Uterus (tissue), 3 donors: ENCODE measurements at regions not wholly inside any gene's neighbourhood (a gene's known extent, or its start where the extent isn't known, plus 50 kb on each side); places are given as distances from the start of the nearest gene placed in this dataset.
"Not testable (repeated sequence)": the region's sequence is repeated elsewhere in the genome, so short reads cannot be mapped to it uniquely, and the experiment has no call there.

Source experiments
- DNase-seq, 2 donors: peaks; one replicate each; pipeline ENCODE4 v3.0.0-alpha.2; 2019 to 2020
- H3K27ac ChIP-seq, 2 donors: fragments of 200-600 bp; sonication (generic); 1 replicate in 1 of 2; 2 replicates in 1 of 2; pipeline ENCODE4 v1.5.1; 2016 to 2018
- H3K27me3 ChIP-seq, 2 donors: fragments of 200-600 bp; sonication (generic); one replicate each; pipeline ENCODE4 v1.5.1; 2018 to 2019; ENCODE audit warnings: control low read depth in 1 of 2
- H3K36me3 ChIP-seq, 2 donors: fragments of 200-600 bp; sonication (generic); one replicate each; pipeline ENCODE4 v1.5.1; 2019; ENCODE audit warnings: control low read depth in 1 of 2
- H3K4me1 ChIP-seq, 2 donors: fragments of 200-600 bp; sonication (generic); one replicate each; pipeline ENCODE4 v1.5.1; 2018 to 2019; ENCODE audit warnings: control low read depth in 1 of 2
- H3K4me3 ChIP-seq, 2 donors: fragments of 200-600 bp; sonication (generic); 1 replicate in 1 of 2; 2 replicates in 1 of 2; pipeline ENCODE4 v1.5.1; 2018 to 2019; ENCODE audit warnings: mild to moderate bottlenecking in 1 of 2
- H3K9me3 ChIP-seq, 2 donors: fragments of 200-600 bp; sonication (generic); one replicate each; pipeline ENCODE4 v1.5.1; 2019; ENCODE audit warnings: control low read depth in 1 of 2
- POLR2A ChIP-seq, 2 donors: fragments of 450-650 bp; IDR thresholded peaks; one replicate each; pipeline ENCODE4 v1.6.1; 2016; ENCODE audit warnings: antibody characterized with exemption in 2 of 2, mild to moderate bottlenecking in 1 of 2, moderate library complexity in 1 of 2
- intact Hi-C: fragments of 100-400 bp; cut with DNase I; formaldehyde crosslinking; loops from one replicate; pipeline ENCODE4 v1.15.1; 2023; ENCODE audit warnings: low total_unique reads
- TF ChIP-seq, protein P1 (sequence below), 4 experiments: fragments of 200-600 bp in 2 of 4; fragments of 450-650 bp in 2 of 4; sonication (generic) in 2 of 4; IDR thresholded peaks; one replicate each; pipeline ENCODE4 v1.5.1; 2016 to 2019; ENCODE audit warnings: antibody characterized with exemption in 4 of 4, mild to moderate bottlenecking in 2 of 4, moderate library complexity in 1 of 4
- donor health status: DM: yes; HTN: yes; CAD: no.

DNA sequence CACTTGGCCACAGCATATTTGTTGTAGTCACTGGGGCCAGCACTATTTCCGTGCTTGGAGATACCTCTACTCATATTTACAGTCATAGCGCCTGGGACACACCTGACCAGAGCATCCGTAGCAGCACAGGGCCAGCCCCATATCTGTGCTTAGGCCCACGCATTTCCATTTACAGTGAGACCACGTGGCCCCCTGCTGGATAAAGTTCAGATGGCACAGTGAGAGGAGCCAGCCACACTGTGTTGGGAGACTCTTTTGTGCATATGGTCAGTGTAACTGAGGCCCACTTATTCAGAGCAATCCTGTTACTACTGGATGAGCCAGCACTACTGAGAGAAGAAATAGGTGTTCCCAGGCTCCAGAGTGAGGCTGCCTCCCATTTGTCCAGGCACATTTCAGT lies 455.3 kb downstream of the REEP3 start:
- DNase-seq, result no peak
- TF ChIP-seq POLR2A (IDR thresholded peaks at IDR 0.05), result no peak
- TF ChIP-seq, protein P1, sequence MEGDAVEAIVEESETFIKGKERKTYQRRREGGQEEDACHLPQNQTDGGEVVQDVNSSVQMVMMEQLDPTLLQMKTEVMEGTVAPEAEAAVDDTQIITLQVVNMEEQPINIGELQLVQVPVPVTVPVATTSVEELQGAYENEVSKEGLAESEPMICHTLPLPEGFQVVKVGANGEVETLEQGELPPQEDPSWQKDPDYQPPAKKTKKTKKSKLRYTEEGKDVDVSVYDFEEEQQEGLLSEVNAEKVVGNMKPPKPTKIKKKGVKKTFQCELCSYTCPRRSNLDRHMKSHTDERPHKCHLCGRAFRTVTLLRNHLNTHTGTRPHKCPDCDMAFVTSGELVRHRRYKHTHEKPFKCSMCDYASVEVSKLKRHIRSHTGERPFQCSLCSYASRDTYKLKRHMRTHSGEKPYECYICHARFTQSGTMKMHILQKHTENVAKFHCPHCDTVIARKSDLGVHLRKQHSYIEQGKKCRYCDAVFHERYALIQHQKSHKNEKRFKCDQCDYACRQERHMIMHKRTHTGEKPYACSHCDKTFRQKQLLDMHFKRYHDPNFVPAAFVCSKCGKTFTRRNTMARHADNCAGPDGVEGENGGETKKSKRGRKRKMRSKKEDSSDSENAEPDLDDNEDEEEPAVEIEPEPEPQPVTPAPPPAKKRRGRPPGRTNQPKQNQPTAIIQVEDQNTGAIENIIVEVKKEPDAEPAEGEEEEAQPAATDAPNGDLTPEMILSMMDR (IDR thresholded peaks at IDR 0.05), result peak in 1 of 4 experiments; percentile 11
- Histone ChIP-seq H3K9me3 (no peaks in the 10 kb centered on the region), H3K4me1 (no peaks in the 10 kb centered on the region), H3K4me3 (no peak overlapping the region), H3K36me3 (no peaks in the 10 kb centered on the region), H3K27me3 (no peaks in the 10 kb centered on the region), H3K27ac (no peak overlapping the region)
- intact Hi-C loops, result no loop called here

DNA sequence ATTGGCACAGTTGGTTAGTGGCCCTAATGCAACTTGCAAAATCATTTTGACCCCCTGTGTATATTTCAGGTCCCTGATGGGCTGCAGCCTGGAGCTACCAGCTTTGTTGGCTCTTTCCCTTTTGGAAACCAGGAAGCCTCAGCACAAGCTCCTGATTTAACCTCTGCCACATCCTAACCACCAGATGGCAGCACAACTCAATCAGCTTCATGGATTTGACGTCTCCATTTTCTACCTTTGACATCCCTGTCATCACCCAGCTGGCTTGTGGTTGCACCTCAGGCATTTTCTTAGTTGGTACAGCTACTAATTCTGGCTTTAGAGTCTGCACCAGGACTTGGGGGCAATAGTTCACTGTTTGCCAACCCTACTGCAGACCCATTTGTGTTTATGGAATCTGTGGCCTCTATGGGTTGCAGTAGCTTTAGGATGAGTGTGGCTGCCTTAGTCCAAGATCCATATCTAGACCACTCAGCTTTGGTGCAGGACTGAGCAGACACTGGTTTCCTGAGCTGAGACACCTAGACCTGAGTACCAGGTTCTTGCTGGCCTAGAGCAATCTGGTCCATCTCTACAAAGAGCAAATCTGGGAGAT lies 456.2 kb downstream of the REEP3 start:
- no peaks in the 10 kb centered on the region for H3K4me1 ChIP-seq
- no peaks in the 10 kb centered on the region for H3K9me3 ChIP-seq
- no peak overlapping the region for H3K4me3 ChIP-seq
- intact Hi-C loops, result no loop called here
- TF ChIP-seq, protein P1 (IDR thresholded peaks at IDR 0.05), result no peak
- TF ChIP-seq POLR2A (IDR thresholded peaks at IDR 0.05), result no peak
- H3K27ac ChIP-seq, result no peak overlapping the region
- DNase-seq, result no peak
- no peaks in the 10 kb centered on the region for H3K27me3 ChIP-seq
- no peaks in the 10 kb centered on the region for H3K36me3 ChIP-seq

DNA sequence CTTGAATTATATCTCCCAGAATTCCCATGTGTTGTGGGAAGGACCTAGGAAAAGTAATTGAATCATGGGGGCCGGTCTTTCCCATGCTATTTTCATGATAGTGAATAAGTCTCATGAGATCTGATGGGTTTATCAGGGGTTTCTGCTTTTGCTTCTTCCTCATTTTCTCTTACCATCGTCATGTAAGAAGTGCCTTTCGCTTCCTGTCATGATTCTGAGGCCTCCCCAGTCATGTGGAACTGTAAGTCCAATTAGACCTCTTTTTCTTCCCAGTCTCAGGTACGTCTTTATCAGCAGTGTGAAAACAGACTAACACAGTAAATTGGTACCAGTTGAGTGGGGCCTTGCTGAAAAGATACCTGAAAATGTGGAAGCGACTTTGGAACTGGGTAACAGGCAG lies 459.7 kb downstream of the REEP3 start:
- H3K4me3 ChIP-seq, H3K9me3 ChIP-seq, intact Hi-C loops, H3K27ac ChIP-seq, H3K4me1 ChIP-seq, DNase-seq, H3K36me3 ChIP-seq, H3K27me3 ChIP-seq: not testable (repeated sequence)

DNA sequence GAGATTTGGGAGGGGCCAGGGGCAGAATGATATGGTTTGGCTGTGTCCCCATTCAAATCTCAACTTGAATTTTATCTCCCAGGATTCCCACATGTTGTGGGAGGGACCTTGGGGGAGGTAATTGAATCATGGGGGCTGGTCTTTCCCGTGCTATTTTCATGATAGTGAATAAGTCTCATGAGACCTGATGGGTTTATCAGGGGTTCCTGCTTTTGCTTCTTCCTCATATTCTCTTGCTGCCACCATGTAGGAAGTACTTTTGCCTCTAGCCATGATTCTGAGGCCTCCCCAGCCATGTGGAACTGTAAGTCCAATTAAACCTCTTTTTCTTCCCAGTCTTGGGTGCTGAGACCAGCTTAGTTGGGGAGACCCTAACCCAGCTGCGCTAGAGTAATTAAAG lies 462.9 kb downstream of the REEP3 start:
- not testable (repeated sequence) for DNase-seq, H3K9me3 ChIP-seq

DNA sequence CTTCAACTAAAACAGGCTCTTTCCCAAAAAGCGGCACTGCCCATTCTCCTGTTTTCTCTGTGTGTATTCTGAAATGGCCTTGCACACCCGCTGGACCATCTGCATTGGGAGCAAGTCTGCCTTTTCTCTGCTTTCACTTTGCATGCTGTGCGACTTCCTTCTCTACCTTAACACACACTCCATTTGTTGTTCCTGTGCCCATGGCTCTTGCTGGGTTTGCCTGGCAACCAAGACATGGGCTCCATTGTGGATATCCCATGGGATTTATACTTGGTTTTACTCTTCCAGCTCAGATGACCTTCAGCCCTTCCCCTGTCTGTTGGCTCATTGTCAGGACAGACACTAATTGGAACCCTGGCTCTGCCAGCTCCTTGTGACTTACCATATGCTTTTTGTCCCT lies 465.3 kb downstream of the REEP3 start:
- no peak for DNase-seq

More for the DNA sequence above, 462.9 kb downstream of the REEP3 start:
- H3K36me3 ChIP-seq, H3K27me3 ChIP-seq, H3K4me3 ChIP-seq, H3K27ac ChIP-seq, intact Hi-C loops, H3K4me1 ChIP-seq: not testable (repeated sequence)

DNA sequence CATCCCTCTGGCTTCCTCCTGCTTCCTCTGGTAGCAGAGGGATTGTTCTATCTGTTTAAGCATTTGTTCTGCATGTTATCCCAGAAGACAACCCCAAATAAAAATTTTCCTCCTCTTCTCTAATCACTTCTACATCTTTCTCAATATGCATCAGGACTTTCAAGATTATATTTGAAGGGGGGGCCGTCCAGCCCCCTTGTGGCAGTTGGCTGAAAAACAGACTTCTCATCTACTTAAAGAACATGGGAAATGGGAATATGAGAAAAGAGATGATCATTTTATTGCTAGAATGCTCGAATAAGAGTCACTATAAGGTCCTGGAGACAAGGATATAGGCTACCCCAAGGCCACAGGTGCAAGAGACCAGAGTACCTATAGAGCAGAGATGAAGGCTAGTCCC lies 466.0 kb downstream of the REEP3 start:
- H3K27ac ChIP-seq, result no peak overlapping the region
- no peak for DNase-seq
- no peaks in the 10 kb centered on the region for H3K27me3 ChIP-seq
- H3K36me3 ChIP-seq, result no peaks in the 10 kb centered on the region
- no peaks in the 10 kb centered on the region for H3K9me3 ChIP-seq
- no peaks in the 10 kb centered on the region for H3K4me1 ChIP-seq
- no peak for TF ChIP-seq POLR2A (IDR thresholded peaks at IDR 0.05)
- TF ChIP-seq, protein P1 (IDR thresholded peaks at IDR 0.05), result no peak
- H3K4me3 ChIP-seq, result no peak overlapping the region
- intact Hi-C loops, result no loop called here

More for the DNA sequence above, 465.3 kb downstream of the REEP3 start:
- Histone ChIP-seq H3K27ac (no peak overlapping the region), H3K27me3 (no peaks in the 10 kb centered on the region), H3K36me3 (no peaks in the 10 kb centered on the region), H3K4me1 (no peaks in the 10 kb centered on the region), H3K4me3 (no peak overlapping the region), H3K9me3 (no peaks in the 10 kb centered on the region)
- TF ChIP-seq, protein P1 (IDR thresholded peaks at IDR 0.05), result no peak
- no peak for TF ChIP-seq POLR2A (IDR thresholded peaks at IDR 0.05)
- intact Hi-C loops, result no loop called here
